CD4-positive, alpha-beta memory T cell (primary cell): ENCODE measurements at regions not wholly inside any gene's neighbourhood (a gene's known extent, or its start where the extent isn't known, plus 50 kb on each side); places are given as distances from the start of the nearest gene placed in this dataset.

ENCODE experiments used
- CTCF ChIA-PET: fragments of 350-600 bp; sonication (Branson Sonifier 250); formaldehyde crosslinking; loops from one replicate; lab custom pipeline; 2021; ENCODE audit warnings: inconsistent platforms; ENCODE audit not compliant: partially characterized antibody; lab: Charles Lee
- POLR2A ChIA-PET: fragments of 350-600 bp; sonication (Branson Sonifier 250); formaldehyde crosslinking; loops from one replicate; lab custom pipeline; 2021; ENCODE audit not compliant: partially characterized antibody; lab: Charles Lee
- DNase-seq, 5 donors: peaks; one replicate each; pipeline versions ENCODE4 v3.0.0 to v3.0.0-alpha.2; 2020 to 2022; ENCODE audit warnings: mixed read lengths in 1 of 5
- H3K27ac ChIP-seq: one replicate; pipeline ENCODE4 v1.7.0; 2013; ENCODE audit warnings: low read depth, low read length
- H3K27me3 ChIP-seq: 2 replicates; pipeline ENCODE4 v1.7.0; 2013; ENCODE audit warnings: mild to moderate bottlenecking, low read length, moderate library complexity; ENCODE audit not compliant: insufficient read depth
- H3K36me3 ChIP-seq: 2 replicates; pipeline ENCODE4 v1.7.0; 2013; ENCODE audit warnings: mild to moderate bottlenecking, low read length, moderate library complexity; ENCODE audit not compliant: insufficient read depth
- H3K4me1 ChIP-seq: 2 replicates; pipeline ENCODE4 v1.7.0; 2013; ENCODE audit warnings: mild to moderate bottlenecking, low read length, moderate library complexity; ENCODE audit not compliant: insufficient read depth
- H3K4me3 ChIP-seq, 2 donors: one replicate each; pipeline ENCODE4 v1.7.0; 2013; ENCODE audit warnings: low read length in 2 of 2, mild to moderate bottlenecking in 1 of 2
- H3K9me3 ChIP-seq, 2 donors: one replicate each; pipeline ENCODE4 v1.7.0; 2013; ENCODE audit warnings: low read length in 2 of 2, control low read depth in 1 of 2; ENCODE audit not compliant: control insufficient read depth in 1 of 2
- H3K27ac Mint-ChIP-seq, 7 donors: one replicate each; pipeline ENCODE4 v1.8.0; 2020 to 2021; ENCODE audit warnings: mixed read lengths in 7 of 7, mild to moderate bottlenecking in 6 of 7, inconsistent platforms in 3 of 7, moderate library complexity in 3 of 7
- H3K27me3 Mint-ChIP-seq, 2 donors: one replicate each; pipeline ENCODE4 v1.8.0; 2020 to 2021; ENCODE audit warnings: mixed read lengths in 2 of 2
- H3K36me3 Mint-ChIP-seq, 2 donors: one replicate each; pipeline ENCODE4 v1.8.0; 2020 to 2021; ENCODE audit warnings: mixed read lengths in 2 of 2, inconsistent platforms in 1 of 2, mild to moderate bottlenecking in 1 of 2
- H3K4me1 Mint-ChIP-seq, 4 donors: one replicate each; pipeline ENCODE4 v1.8.0; 2020 to 2021; ENCODE audit warnings: mixed read lengths in 4 of 4, mild to moderate bottlenecking in 1 of 4
- H3K4me3 Mint-ChIP-seq, 8 donors: one replicate each; pipeline ENCODE4 v1.8.0; 2020 to 2021; ENCODE audit warnings: mixed read lengths in 8 of 8, mild to moderate bottlenecking in 7 of 8, moderate library complexity in 6 of 8, inconsistent platforms in 3 of 8
- H3K9me3 Mint-ChIP-seq, 8 donors: one replicate each; pipeline ENCODE4 v1.8.0; 2020 to 2021; ENCODE audit warnings: mixed read lengths in 8 of 8, mild to moderate bottlenecking in 5 of 8, inconsistent platforms in 3 of 8, moderate library complexity in 1 of 8
- intact Hi-C: fragments of 100-400 bp; cut with micrococcal nuclease; formaldehyde crosslinking; loops from one replicate; pipeline ENCODE4 v1.15.1; 2023

DNA sequence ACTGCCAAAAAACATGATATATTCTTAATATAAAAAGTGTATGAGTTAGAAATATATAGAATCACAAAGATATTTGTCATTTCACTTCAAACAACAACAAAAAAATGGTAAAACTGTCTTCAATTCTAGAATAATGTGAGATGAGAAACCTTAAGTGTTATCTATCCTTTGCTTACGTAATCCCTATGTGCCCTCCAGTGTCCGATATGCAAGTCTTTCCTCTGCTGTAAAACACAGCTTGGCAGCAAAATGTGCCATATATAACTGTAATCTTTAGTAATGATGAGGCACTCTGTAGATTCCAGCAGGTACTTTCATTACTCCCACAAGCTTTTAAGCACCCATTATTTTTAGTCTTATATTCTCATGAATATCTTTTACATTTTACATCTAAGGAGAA lies 555.1 kb upstream of the FRG1 start:
- no peaks in the 10 kb centered on the region for H3K36me3 Mint-ChIP-seq
- H3K4me1 Mint-ChIP-seq: no peaks in the 10 kb centered on the region
- Histone ChIP-seq H3K4me3 (no peak overlapping the region), H3K27me3 (no peaks in the 10 kb centered on the region), H3K9me3 (no peaks in the 10 kb centered on the region), H3K4me1 (no peaks in the 10 kb centered on the region), H3K27ac (no peak overlapping the region), H3K36me3 (no peaks in the 10 kb centered on the region)
- H3K27ac Mint-ChIP-seq: no peak overlapping the region
- no peak overlapping the region for H3K4me3 Mint-ChIP-seq
- no peak for DNase-seq
- no peaks in the 10 kb centered on the region for H3K27me3 Mint-ChIP-seq
- H3K9me3 Mint-ChIP-seq: peaks cover 2 to 10% (median 7%) of the 10 kb centered on the region in 8 donors
- intact Hi-C loops: no loop called here
- ChIA-PET POLR2A (no interaction called here), CTCF (no interaction called here)

DNA sequence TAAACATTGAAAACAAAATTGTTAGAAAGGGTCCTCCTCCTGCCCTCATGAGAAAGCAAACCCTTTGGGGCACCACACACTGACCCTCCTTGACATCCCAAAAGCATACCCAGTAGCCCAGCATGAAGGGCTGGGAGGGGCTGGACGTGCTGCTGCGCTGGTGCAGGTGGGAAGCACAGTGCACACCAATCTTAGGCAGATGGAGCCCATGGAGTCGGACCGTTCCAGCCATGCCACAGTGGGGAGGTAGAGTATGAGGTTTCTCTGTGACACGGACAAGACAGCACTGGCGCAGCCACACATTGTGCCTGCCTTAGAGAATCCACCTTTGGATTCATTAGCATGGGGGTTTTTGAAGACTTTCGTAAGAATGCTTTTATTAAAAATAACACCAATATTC lies 544.2 kb upstream of the FRG1 start:
- H3K4me1 Mint-ChIP-seq: no peaks in the 10 kb centered on the region
- intact Hi-C loops: no loop called here

DNA sequence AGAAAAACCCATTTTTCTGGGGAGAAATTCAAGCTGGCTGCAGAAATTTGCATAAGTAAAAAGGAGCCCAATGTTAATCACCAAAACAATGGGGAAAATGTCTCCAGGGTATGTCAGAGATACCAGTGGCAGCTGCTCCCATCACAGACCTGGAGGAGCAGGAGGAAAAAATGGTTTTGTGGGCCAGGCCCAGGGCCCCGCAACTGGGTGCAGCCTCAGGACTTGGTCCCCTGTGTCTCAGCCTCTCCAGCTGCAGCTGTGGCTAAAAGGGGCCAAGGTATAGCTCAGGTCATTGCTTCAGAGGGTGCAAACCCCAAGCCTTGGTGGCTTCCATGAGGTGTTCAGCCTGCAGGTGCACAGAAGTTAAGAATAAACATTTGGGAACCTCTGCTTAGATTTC lies 536.4 kb upstream of the FRG1 start:
- no peak overlapping the region for H3K4me3 Mint-ChIP-seq
- H3K4me1 Mint-ChIP-seq: no peaks in the 10 kb centered on the region
- intact Hi-C loops: no loop called here
- no peaks in the 10 kb centered on the region for H3K27me3 Mint-ChIP-seq
- no peaks in the 10 kb centered on the region for H3K27me3 ChIP-seq
- peaks cover 0 to 3% of the 10 kb centered on the region in 2 donors for H3K9me3 ChIP-seq
- no peaks in the 10 kb centered on the region for H3K36me3 ChIP-seq
- POLR2A ChIA-PET: no interaction called here
- CTCF ChIA-PET: no interaction called here
- no peak overlapping the region for H3K27ac ChIP-seq
- H3K27ac Mint-ChIP-seq: no peak overlapping the region
- H3K9me3 Mint-ChIP-seq: peaks cover 2 to 13% (median 8%) of the 10 kb centered on the region in 8 donors
- H3K4me1 ChIP-seq: no peaks in the 10 kb centered on the region
- DNase-seq: no peak
- no peaks in the 10 kb centered on the region for H3K36me3 Mint-ChIP-seq
- no peak overlapping the region for H3K4me3 ChIP-seq

More for the DNA sequence above, 544.2 kb upstream of the FRG1 start:
- Mint-ChIP-seq H3K9me3 (peaks cover 0 to 16% (median 9%) of the 10 kb centered on the region in 8 donors), H3K4me3 (no peak overlapping the region), H3K27me3 (no peaks in the 10 kb centered on the region), H3K27ac (no peak overlapping the region), H3K36me3 (no peaks in the 10 kb centered on the region)
- ChIA-PET CTCF (no interaction called here), POLR2A (no interaction called here)
- H3K9me3 ChIP-seq: no peaks in the 10 kb centered on the region
- no peak overlapping the region for H3K4me3 ChIP-seq
- H3K27ac ChIP-seq: no peak overlapping the region
- no peaks in the 10 kb centered on the region for H3K36me3 ChIP-seq
- DNase-seq: no peak
- H3K4me1 ChIP-seq: no peaks in the 10 kb centered on the region
- H3K27me3 ChIP-seq: no peaks in the 10 kb centered on the region

GRCh38 chr4:189409158-189409557 lies 531.5 kb upstream of the FRG1 start:
- no peaks in the 10 kb centered on the region for H3K4me1 Mint-ChIP-seq
- no peak overlapping the region for H3K4me3 Mint-ChIP-seq
- Histone ChIP-seq H3K36me3 (no peaks in the 10 kb centered on the region), H3K4me3 (no peak overlapping the region), H3K27me3 (no peaks in the 10 kb centered on the region), H3K9me3 (peaks cover 0 to 3% of the 10 kb centered on the region in 2 donors), H3K4me1 (no peaks in the 10 kb centered on the region), H3K27ac (no peak overlapping the region)
- H3K9me3 Mint-ChIP-seq: peaks cover 2 to 7% (median 4%) of the 10 kb centered on the region in 8 donors
- CTCF ChIA-PET: no interaction called here
- no peak for DNase-seq
- POLR2A ChIA-PET: no interaction called here
- no peaks in the 10 kb centered on the region for H3K36me3 Mint-ChIP-seq
- H3K27me3 Mint-ChIP-seq: no peaks in the 10 kb centered on the region
- H3K27ac Mint-ChIP-seq: no peak overlapping the region
- intact Hi-C loops: no loop called here

GRCh38 chr4:189414021-189414420 lies 526.7 kb upstream of the FRG1 start:
- POLR2A ChIA-PET: no interaction called here
- DNase-seq: no peak
- Mint-ChIP-seq H3K4me3 (no peak overlapping the region), H3K27me3 (no peaks in the 10 kb centered on the region), H3K36me3 (no peaks in the 10 kb centered on the region), H3K27ac (no peak overlapping the region), H3K9me3 (peaks cover 0 to 8% (median 0%) of the 10 kb centered on the region in 8 donors), H3K4me1 (no peaks in the 10 kb centered on the region)
- no peaks in the 10 kb centered on the region for H3K36me3 ChIP-seq
- no peak overlapping the region for H3K27ac ChIP-seq
- intact Hi-C loops: no loop called here
- H3K4me1 ChIP-seq: no peaks in the 10 kb centered on the region
- no peaks in the 10 kb centered on the region for H3K27me3 ChIP-seq
- no peaks in the 10 kb centered on the region for H3K9me3 ChIP-seq
- no peak overlapping the region for H3K4me3 ChIP-seq
- CTCF ChIA-PET: no interaction called here

- peaks cover 0 to 16% (median 1%) of the 10 kb centered on the region in 8 donors for H3K9me3 Mint-ChIP-seq
- H3K27ac Mint-ChIP-seq: no peak overlapping the region
- H3K4me1 ChIP-seq: no peaks in the 10 kb centered on the region
- H3K4me3 Mint-ChIP-seq: no peak overlapping the region
- no peak for DNase-seq
- H3K27me3 ChIP-seq: no peaks in the 10 kb centered on the region
- no peaks in the 10 kb centered on the region for H3K9me3 ChIP-seq
- H3K4me1 Mint-ChIP-seq: no peaks in the 10 kb centered on the region
- intact Hi-C loops: no loop called here
- ChIA-PET CTCF (no interaction called here), POLR2A (no interaction called here)
- no peaks in the 10 kb centered on the region for H3K27me3 Mint-ChIP-seq
- no peaks in the 10 kb centered on the region for H3K36me3 ChIP-seq
- H3K4me3 ChIP-seq: no peak overlapping the region
- H3K27ac ChIP-seq: no peak overlapping the region
- no peaks in the 10 kb centered on the region for H3K36me3 Mint-ChIP-seq
Observed at GRCh38 chr4:189420572-189420971, 520.1 kb upstream of the FRG1 start.

DNA sequence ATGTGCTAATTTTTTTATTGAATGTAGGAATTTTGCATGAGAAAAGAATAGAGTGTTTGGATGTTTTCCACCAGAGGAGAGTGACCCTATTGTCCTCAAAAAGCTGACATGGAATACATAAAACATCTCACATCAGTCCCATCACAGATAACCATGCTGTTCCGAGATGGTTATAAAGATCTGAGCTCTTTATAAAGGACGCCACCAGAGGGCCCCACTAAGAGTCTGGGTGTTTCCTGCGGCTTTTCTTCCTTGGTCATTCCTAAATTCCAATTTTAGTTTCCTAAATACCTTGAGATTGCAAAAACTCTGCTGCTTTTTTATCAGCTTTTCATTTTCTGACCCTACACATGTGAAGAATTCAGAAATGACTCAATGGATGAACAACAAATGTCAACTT lies 504.5 kb upstream of the FRG1 start:
- H3K4me3 ChIP-seq: no peak overlapping the region
- Mint-ChIP-seq H3K4me1 (no peaks in the 10 kb centered on the region), H3K9me3 (peaks cover 0 to 21% (median 5%) of the 10 kb centered on the region in 8 donors), H3K4me3 (no peak overlapping the region), H3K36me3 (no peaks in the 10 kb centered on the region), H3K27me3 (no peaks in the 10 kb centered on the region), H3K27ac (no peak overlapping the region)
- ChIA-PET POLR2A (no interaction called here), CTCF (no interaction called here)
- H3K4me1 ChIP-seq: no peaks in the 10 kb centered on the region
- no peaks in the 10 kb centered on the region for H3K36me3 ChIP-seq
- no peaks in the 10 kb centered on the region for H3K9me3 ChIP-seq
- H3K27ac ChIP-seq: no peak overlapping the region
- intact Hi-C loops: no loop called here
- DNase-seq: no peak
- no peaks in the 10 kb centered on the region for H3K27me3 ChIP-seq

DNA sequence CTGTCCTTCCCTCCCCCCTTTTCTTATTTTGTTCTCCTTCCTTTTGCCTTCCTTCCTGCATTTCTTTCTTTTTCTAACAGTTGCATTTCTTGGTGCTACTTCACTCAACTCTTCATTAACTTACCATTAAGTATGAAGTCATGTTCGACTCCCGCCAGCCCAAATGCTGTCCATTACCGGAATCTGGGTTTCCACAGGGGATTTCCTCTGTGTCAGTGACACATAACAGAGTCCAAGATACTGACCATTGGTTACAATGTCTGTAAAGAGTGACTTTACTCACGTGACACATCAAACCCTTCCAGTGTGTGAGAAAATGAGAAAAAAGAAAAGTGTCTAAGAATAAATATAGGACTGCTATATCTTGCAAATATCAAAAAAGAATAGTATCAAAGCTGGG lies 500.0 kb upstream of the FRG1 start:
- Histone ChIP-seq H3K27me3 (no peaks in the 10 kb centered on the region), H3K4me1 (no peaks in the 10 kb centered on the region), H3K36me3 (no peaks in the 10 kb centered on the region), H3K27ac (no peak overlapping the region), H3K9me3 (no peaks in the 10 kb centered on the region), H3K4me3 (no peak overlapping the region)
- Mint-ChIP-seq H3K27ac (no peak overlapping the region), H3K27me3 (no peaks in the 10 kb centered on the region), H3K4me1 (no peaks in the 10 kb centered on the region), H3K9me3 (peaks cover 0 to 9% (median 4%) of the 10 kb centered on the region in 8 donors), H3K4me3 (no peak overlapping the region), H3K36me3 (no peaks in the 10 kb centered on the region)
- intact Hi-C loops: no loop called here
- ChIA-PET POLR2A (no interaction called here), CTCF (no interaction called here)
- DNase-seq: no peak
